Hematopoietic multipotent progenitor cell treated with erythropoietin and hydrocortisone succinate and interleukin-3 and kit ligand, for 17 days (in vitro differentiated cells): ENCODE measurements at regions not wholly inside any gene's neighbourhood (a gene's known extent, or its start where the extent isn't known, plus 50 kb on each side); places are given as distances from the start of the nearest gene placed in this dataset.
"Not testable (repeated sequence)": the region's sequence is repeated elsewhere in the genome, so short reads cannot be mapped to it uniquely, and the experiment has no call there.

Experiments
- DNase-seq: peaks from one replicate; pipeline ENCODE4 v3.0.0-alpha.2; 2015; ENCODE audit warnings: low spot score

DNA sequence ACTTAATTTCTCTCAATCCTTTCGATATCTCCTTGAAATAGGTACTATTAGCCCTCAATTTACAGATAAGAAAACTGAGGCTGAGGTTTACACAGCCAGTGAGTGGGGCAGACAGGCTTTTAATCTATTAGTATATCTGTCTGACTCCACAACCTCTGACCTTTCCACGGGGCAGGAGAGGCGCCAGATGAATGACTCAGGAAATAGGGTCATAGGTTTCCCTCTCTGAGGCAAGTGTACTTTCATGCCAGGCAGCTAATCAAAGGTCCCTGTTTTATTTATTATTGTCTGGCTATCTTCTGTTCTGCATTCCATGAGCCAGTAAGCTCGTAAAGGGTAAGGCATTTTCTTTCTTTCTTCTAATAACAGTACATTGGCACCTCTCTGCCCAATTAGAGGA lies 79.6 kb upstream of the KLF4 start:
- DNase-seq, result no peak

DNA sequence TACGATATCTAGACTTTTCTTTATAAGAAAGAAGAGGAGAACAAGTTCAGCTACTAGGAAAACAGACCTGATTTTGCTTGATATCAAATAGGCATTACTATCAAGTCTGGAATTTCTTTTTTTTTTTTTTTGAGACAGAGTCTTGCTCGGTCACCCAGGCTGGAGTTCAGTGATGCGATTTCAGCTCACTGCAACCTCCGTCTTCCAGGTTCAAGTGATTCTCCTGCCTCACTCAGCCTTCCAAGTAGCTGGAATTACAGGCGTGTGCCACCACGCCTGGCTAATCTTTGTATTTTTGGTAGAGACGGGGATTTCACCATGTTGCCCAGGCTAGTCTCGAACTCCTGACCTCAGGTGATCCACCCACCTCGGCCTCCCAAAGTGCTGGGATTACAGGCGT lies 78.8 kb upstream of the KLF4 start:
- not testable (repeated sequence) for DNase-seq

DNA sequence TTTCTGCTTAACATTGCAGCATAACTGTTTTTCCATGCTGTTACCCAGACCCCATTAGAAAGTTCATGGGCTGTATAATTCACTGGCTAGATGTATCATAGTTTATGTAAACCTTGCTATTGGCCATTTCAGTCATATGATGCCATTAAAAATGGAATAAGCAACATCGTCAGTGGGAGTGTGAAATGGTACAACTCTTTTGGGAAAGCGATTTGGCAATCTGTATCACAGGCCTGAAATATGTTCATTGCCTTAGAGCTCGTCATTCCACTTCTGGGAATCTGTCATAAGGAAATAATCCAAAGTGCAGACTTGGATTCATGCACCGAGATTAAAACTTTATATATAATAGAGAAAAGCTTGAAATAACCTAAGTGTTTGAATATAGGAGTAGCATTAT lies 77.9 kb upstream of the KLF4 start:
- no peak for DNase-seq

DNA sequence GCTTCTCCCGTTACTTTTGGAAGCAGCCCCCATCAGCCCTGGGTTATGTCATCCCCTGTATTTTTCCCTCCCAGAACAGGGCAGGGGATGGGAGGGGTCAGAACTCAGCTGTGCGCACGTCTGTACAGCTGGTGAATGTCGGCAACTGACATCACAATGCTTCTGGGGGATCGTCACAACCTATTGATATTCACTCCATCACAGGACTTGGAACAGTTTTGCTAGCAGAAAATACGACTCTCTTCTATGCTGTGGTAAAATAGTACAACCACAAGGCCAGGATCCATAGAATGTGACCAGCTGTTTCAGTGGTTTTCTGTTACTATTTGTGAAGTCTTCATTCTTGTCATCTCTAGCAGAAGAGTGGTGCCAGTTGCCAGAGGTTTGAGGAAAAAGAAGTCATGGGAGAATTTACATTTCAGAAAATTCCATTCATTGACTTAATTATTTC lies 77.1 kb upstream of the KLF4 start:
- no peak for DNase-seq

DNA sequence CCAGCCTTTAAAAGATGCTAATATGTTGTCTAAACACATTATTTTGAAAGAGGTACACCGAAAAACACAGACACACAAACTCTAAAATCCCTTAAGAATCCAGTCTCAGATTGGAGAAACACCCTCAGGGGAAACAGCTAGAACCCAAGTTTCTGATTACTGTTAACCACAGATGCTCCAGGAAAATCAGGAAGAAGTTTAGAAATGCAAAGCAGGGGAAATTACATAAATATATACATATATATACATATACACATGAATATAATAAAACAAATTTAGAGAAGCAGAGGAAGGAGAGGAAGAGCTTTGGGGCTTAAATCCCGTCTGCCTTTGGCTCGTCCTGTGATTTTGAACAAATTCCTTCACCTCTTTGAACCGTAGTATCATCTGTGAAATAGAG lies 73.2 kb upstream of the KLF4 start:
- DNase-seq, result no peak

DNA sequence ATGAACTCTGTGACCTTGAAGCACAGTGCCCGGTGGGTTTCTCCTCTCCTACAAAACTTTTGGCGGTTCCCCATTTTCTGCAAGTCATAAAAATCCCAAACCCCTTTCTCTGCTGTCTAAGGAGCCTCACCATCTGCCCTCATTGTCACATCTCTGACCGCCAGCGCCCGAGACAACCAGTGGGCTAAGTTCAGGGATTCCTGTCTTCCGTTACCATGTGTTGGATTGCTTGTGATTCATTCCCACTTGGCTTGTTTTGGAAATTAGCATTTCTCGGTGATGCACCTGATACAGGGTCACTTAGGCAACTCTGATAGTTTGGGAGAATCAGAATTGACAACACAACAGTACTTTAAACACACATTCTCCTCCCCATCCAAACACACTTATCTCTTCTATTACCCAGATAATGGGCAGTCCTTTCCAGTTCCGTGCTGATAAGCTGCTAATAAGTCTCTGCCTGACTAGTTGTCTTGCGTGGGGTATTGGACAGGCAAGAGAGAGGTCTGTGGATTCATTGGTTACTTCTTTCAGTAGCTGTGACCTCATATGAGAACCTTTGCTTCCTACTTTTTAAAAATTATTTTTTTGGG lies 70.0 kb upstream of the KLF4 start:
- DNase-seq, result no peak

DNA sequence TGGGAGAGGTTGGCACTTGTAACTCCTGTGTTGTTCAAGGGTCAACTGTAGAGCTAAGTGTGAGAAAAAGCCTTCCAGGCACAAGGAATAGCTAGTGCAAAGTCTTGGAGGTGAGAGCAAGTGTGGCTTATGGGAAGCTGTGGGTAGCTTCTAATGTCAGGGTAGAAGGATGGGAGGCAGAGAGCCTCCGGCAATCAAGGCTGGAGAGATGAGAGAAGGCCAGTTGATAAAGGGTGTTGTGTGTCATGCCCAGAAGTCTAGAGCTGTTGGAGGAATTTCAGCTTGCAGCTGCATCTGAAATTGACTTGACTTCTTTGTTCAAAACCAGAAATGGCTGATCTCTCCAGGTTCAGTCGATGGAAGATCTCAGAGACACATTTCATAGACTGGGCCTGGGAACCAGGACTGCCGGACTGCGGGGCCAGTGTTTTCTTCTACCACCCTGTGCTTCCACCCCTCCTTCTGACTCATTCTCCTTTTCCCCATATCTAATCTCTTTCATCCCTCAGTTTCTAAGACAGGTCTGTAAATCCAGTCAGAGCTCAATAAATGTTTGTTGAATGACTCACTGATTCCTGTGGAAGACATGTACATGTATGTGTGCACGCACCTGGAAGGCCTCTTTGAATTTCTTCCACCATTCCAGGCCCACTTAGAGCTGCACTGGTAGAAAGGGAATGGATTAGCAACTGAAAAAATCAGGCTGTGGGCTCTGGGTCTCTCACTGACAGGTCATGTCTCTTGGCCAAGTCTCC lies 67.8 kb upstream of the KLF4 start:
- no peak for DNase-seq

DNA sequence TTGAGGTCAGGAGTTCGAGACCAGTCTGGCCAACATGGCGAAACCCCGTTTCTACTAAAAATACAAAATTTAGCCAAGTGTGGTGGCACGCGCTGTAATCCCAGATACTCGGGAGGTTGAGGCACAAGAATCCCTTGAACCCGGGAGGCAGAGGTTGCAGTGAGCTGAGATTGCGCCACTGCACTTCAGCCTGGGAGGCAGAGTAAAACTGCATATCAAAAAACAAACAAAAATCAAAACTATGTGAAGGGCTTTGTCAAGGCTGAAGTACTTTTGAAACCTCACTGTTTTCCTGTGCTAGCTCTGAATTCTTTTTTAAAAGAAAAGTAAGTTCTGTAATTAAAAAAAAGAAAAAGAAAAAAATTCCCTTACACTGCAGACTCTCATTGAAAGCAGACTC lies 65.1 kb upstream of the KLF4 start:
- DNase-seq, result no peak

DNA sequence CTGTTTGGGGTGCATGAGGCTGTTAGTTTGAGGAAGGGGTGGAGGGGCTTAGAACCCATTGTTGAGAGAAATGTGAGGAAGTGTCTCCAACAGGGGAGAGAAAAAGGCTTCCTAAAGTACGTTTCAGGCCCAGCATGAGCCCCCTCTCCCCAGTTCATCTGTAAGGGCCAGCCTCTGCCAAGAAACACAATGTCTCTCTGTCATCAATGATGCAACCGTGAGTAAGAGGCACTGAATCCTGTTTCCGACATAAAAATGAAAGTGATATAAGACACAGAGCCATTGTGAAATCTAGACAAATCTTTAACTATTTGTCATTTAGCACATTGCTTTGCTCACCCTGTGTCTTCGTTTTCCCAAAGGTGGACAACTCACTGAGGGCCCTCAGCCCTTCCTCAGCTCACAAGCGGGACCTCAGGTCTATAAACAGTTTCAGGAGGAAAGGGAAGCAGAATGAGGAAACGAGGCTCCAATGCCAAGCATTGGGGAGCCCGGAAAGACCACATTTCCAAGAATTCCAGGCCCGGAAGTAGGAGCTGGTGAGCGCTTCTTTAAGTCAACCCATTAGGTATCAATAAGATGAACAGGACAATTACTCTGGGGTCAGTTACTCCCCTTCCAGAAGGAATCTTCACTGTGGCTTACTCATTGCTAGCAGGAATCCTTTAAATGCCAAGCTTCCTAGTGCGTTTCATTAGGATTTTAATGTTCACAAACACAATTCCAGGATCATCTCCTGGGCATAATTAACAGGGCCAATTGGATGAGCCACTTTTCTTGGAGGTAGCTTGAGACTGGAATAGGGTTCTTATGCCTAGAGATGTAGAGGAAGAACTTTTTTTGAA lies 59.0 kb upstream of the KLF4 start:
- DNase-seq, result no peak

DNA sequence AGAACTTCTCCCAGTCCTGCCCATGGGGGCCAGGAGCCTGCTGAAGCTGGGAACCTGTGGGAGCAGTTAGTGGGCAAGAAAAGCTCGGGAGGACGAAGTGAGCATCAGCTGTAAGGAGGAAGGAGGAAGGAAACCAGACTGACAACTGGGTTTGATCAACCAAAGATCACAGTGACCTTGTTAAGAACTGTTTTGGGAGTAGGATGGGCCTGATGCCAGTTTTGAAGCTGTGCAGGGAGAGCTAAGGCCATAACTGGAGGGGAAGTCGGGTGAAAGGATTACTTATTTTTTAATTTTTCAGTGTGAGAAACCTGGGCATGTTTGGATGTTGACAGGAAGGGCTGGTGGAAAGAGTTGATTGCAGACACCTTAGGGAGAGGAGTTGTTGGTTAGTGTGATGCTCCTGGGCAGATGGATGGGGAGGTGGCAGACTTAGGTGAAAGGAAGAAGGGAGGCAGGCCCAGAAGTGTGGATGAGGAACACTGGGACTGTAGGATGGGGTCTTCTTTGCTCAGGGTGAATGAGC lies 58.3 kb upstream of the KLF4 start:
- DNase-seq, result no peak

DNA sequence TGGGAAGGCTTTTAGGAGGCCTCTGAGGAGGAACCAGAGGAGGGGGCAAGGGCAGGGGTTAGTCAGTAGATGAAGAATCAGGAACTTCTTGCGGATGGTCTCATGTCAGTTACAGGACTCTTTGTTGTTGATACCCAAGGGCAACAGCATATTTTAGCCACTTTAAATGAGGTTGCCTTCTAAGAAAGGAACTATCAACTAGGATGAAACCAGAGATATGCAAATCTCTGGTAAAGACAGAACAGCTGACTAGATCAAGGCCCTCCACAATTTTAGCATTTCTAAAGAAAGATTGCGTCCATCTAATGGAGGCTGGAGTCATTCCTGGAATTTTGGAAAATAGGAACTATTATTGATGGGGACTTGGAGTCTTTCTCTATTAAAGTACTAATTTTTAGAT lies 57.7 kb upstream of the KLF4 start:
- DNase-seq, result no peak

DNA sequence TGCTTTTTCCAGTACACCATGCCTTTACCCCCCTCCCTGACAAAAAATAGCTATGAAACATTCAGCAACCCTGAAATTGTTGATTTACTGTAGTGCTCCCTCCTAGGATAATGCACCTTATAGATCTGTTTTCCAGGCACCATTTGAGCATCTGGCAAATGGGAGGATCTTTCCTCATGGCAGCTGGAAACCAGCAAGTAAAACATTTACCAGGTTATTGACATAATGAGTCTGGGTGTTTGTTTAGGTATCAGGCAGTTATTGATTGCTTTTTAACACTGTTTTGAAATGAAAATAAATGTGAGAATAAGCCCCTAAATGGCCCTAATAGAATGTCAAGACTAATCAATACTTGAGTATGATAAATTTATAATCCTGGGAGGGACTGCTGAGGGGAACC lies 57.3 kb upstream of the KLF4 start:
- no peak for DNase-seq

DNA sequence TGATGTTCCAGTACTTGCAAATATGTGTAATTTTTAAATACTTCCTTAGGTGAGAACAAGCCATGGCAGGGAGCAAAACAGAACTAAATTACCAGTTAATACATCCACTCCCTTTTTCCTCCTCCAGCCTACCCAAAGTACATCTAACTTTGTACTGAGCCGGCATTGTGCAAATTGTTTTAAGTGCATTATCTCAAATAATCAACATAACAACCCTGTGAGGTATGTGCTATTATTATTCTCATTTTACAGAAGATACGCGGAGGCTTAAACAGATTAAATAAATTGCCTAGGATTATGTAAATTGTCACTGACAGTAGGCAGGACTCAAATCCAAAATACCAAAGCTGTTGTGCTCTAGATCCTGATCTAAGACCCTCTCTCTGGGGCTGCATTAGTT lies 55.5 kb upstream of the KLF4 start:
- no peak for DNase-seq

DNA sequence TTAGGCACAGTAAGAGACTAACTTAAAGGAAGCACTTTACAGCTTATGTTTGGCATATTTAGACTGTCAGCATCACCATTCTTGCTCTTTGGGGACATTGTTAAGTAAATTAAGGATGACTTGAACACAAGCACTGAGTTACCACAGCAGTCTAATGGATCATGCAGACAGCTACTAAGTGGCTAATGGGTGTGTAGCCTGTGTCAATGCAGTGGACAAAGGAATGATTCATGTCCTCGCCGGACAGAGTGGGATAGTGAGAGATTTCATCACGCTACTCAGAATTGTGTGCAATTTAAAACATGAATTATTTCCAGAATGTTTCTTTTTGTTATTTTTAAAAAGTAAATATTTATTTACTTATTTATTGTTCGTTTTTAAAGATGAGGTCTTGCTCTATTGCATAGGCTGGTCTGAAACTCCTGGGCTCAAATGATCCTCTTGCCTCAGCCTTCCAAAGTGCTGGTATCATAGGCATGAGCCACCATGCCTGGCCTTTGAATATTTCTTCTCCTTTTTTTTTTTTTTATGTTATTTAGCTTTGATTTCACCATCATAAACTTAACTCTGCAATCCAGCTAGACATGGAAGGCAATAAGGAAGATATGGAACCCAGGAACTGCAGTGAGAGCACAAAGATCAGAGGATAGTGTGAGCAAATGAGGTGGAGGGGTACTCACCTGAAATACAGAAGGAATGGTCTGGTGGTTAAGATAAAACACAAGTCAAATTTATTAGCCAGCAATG lies 53.0 kb upstream of the KLF4 start:
- no peak for DNase-seq

DNA sequence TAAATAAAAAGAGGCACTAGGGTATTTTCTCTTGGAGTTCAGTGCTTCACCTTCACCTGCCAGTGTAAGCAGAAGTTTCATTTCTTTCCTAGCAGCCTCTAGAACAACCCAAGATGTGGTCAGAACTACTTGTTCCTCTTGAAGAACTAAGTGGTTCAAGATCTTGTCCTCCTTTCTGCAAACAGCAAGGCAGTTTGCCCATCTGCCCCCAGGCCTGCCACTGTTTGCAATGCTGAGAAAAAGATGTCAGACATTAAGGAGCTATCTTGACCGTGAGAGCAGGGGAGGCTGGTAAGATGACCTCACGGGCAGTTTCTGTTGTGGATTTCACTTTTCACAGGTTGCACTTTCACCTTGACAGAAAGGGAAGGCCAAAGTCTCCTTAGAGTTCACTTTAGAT lies 52.0 kb upstream of the KLF4 start:
- DNase-seq, result no peak

DNA sequence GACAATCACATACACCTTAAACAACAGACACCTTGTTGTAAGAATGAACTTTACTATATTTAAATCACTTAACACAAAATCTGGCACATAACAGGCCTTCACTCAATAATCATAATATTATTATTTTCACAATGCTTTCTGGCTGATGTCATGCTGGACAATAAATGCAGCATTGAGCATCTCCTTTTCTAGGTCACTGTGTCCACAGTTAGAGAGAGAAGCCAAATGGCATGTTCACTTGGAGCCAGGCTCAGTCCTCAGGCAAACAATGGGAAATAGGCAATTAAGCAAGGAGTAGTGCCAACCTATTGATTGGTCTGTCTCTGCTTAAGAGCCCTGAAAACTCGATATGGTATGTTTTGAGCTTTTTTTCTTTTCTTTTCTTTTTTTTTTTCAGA lies 50.6 kb upstream of the KLF4 start:
- no peak for DNase-seq

DNA sequence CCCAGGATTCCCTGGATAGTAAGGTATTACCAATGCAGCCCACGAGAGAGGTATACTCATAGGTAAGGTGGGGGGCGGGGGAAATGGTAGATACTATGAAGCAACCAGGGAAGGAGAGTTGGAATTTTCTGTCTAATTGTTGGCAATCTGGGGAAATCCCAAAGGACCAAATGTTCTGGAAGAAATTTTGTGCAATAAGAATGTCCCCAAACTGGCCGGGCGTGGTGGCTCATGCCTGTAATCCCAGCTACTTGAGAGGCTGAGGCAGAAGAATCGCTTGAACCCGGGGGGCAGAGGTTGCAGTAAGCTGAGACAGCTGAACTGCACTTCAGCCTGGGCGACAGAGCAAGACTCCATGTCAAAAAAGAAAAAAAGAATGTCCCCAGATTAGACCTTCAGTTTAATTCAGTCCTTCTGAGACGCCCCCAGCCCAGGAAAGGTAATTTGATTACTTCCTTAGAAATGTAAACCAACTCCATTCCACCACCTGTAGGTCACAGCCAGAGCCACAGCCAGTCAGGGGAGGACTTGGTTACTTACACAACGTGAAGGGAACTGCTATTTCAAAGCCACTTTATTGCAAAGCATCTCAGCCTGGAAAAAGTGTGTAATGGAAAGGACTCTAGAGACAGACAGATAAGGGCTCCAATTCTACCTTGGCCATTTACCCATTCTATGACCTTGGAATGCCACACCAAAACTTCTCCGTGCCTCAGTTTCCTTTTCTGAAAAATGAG lies 50.0 kb upstream of the KLF4 start:
- DNase-seq, result no peak
